Endothelial cell of umbilical vein (primary cell): ENCODE measurements at regions not wholly inside any gene's neighbourhood (a gene's known extent, or its start where the extent isn't known, plus 50 kb on each side); places are given as distances from the start of the nearest gene placed in this dataset.

Experiments used
- BruUV-seq: library from RNA; stranded (reverse); fragments of 400-500 nt; replicated peaks from 2 replicates; lab custom pipeline; 2021; lab: Mats Ljungman, UMichigan
- CTCF ChIA-PET: fragments of 300-600, 350-600 bp; sonication (Branson Sonifier 250); formaldehyde crosslinking; loops from one replicate; lab custom pipeline; 2021; ENCODE audit warnings: antibody characterized with exemption, inconsistent platforms; lab: Charles Lee
- POLR2A ChIA-PET: fragments of 300-600, 350-600 bp; sonication (Branson Sonifier 250); formaldehyde crosslinking; loops from one replicate; lab custom pipeline; 2021; ENCODE audit warnings: antibody characterized with exemption, inconsistent platforms; lab: Charles Lee
- DNase-seq: peaks from one replicate; pipeline ENCODE4 v3.0.0-alpha.2; 2011; ENCODE audit warnings: low read depth, low spot score
- FAIRE-seq: peaks from 2 replicates; lab custom pipeline; 2011; peaks lifted over from hg19 to GRCh38; lab: Jason Lieb, UNC
- H2AFZ ChIP-seq: 2 replicates; pipeline ENCODE4 v1.6.0; 2012; ENCODE audit warnings: low read depth, low read length, control low read depth, inconsistent platforms
- H3K27ac ChIP-seq: 2 replicates; pipeline ENCODE4 v1.5.1; 2011; ENCODE audit warnings: low read depth, mild to moderate bottlenecking, control low read depth, low read length, moderate library complexity; ENCODE audit not compliant: insufficient read depth
- H3K27me3 ChIP-seq, 2 experiments: 2 replicates each; pipeline versions ENCODE4 v1.6.0 to v1.6.1; 2011; ENCODE audit warnings: low read length in 2 of 2, mixed read lengths in 1 of 2; ENCODE audit not compliant: control insufficient read depth in 2 of 2, insufficient read depth in 2 of 2
- H3K36me3 ChIP-seq, 2 experiments: 2 replicates in 1 of 2; 3 replicates in 1 of 2; pipeline ENCODE4 v1.5.1; 2011; ENCODE audit warnings: low read length in 2 of 2, mild to moderate bottlenecking in 1 of 2, moderate library complexity in 1 of 2; ENCODE audit not compliant: control insufficient read depth in 2 of 2, insufficient read depth in 2 of 2; ENCODE audit errors: extremely low read depth in 1 of 2
- H3K4me1 ChIP-seq: 3 replicates; pipeline ENCODE4 v1.5.1; 2011; ENCODE audit warnings: mild to moderate bottlenecking, low read length; ENCODE audit not compliant: control insufficient read depth, insufficient read depth; ENCODE audit errors: extremely low read depth
- H3K4me2 ChIP-seq: 2 replicates; pipeline ENCODE4 v1.6.1; 2011; ENCODE audit warnings: low read length, control low read depth, mixed read lengths; ENCODE audit not compliant: insufficient read depth
- H3K4me3 ChIP-seq, 3 experiments: fragments of 200-600 bp in 1 of 3; sonication (generic), shearing (Covaris generic) in 1 of 3; replicated peaks in 1 of 3; 2 replicates each; pipeline ENCODE4 v1.5.1; 2011 to 2016; ENCODE audit warnings: control low read depth in 3 of 3, low read length in 3 of 3, mild to moderate bottlenecking in 2 of 3, inconsistent platforms in 1 of 3, low read depth in 1 of 3, moderate library complexity in 1 of 3; ENCODE audit not compliant: insufficient read depth in 1 of 3
- H3K79me2 ChIP-seq: 2 replicates; pipeline ENCODE4 v1.6.0; 2012; ENCODE audit warnings: low read length, inconsistent platforms; ENCODE audit not compliant: control insufficient read depth, insufficient read depth
- H3K9ac ChIP-seq: replicated peaks from 2 replicates; pipeline ENCODE3; 2011; ENCODE audit warnings: low read length, control low read depth; ENCODE audit not compliant: insufficient read depth; ENCODE audit errors: extremely low read depth
- H3K9me1 ChIP-seq: replicated peaks from 3 replicates; pipeline ENCODE4 v1.6.0; 2011; ENCODE audit warnings: mild to moderate bottlenecking, low read length; ENCODE audit not compliant: control insufficient read depth, insufficient read depth; ENCODE audit errors: extremely low read depth
- H3K9me3 ChIP-seq: replicated peaks from 2 replicates; pipeline ENCODE4 v1.5.1; 2012; ENCODE audit warnings: low read length, inconsistent platforms; ENCODE audit not compliant: control insufficient read depth, insufficient read depth
- H4K20me1 ChIP-seq: replicated peaks from 2 replicates; pipeline ENCODE3; 2011; ENCODE audit warnings: mild to moderate bottlenecking, low read length; ENCODE audit not compliant: control insufficient read depth, insufficient read depth; ENCODE audit errors: extremely low read depth
- CTCF ChIP-seq, 2 donors: IDR thresholded peaks; 1 replicate in 1 of 2; 2 replicates in 1 of 2; pipeline ENCODE4 v1.5.1; 2011; ENCODE audit warnings: low read length in 2 of 2, mild to moderate bottlenecking in 2 of 2, moderate library complexity in 2 of 2, control low read depth in 1 of 2, inconsistent platforms in 1 of 2, low read depth in 1 of 2; ENCODE audit not compliant: insufficient read depth in 1 of 2; ENCODE audit errors: extremely low read depth in 1 of 2
- EZH2 ChIP-seq: IDR thresholded peaks from 2 replicates; pipeline ENCODE4 v1.6.1; 2012; ENCODE audit warnings: borderline replicate concordance, low read depth, mild to moderate bottlenecking, moderate library complexity, low read length, inconsistent platforms; ENCODE audit not compliant: severe bottlenecking
- FOS ChIP-seq: IDR thresholded peaks from 2 replicates; pipeline ENCODE4 v1.6.1; 2011; ENCODE audit warnings: mild to moderate bottlenecking, low read length, moderate library complexity, borderline replicate concordance; ENCODE audit not compliant: insufficient read depth
- GATA2 ChIP-seq: IDR thresholded peaks from 2 replicates; pipeline ENCODE4 v1.7.0; 2011; ENCODE audit warnings: low read depth, mild to moderate bottlenecking, moderate library complexity, mixed read lengths, low read length; ENCODE audit not compliant: insufficient read length, insufficient read depth
- JUN ChIP-seq: IDR thresholded peaks from 2 replicates; pipeline ENCODE4 v1.6.1; 2011; ENCODE audit warnings: borderline replicate concordance, low read depth; ENCODE audit not compliant: insufficient read length, insufficient read depth
- MYC ChIP-seq: IDR thresholded peaks from one replicate; pipeline ENCODE4 v1.6.1; 2011; ENCODE audit warnings: mild to moderate bottlenecking, low read depth, low read length
- POLR2A ChIP-seq: IDR thresholded peaks from 2 replicates; pipeline ENCODE4 v1.6.1; 2012; ENCODE audit warnings: low read depth, mild to moderate bottlenecking, control low read depth, low read length
- POLR2AphosphoS5 ChIP-seq: IDR thresholded peaks from 2 replicates; pipeline ENCODE4 v1.6.1; 2012; ENCODE audit warnings: low read depth, mild to moderate bottlenecking, control low read depth, low read length, moderate library complexity; ENCODE audit not compliant: insufficient read depth
- dilution Hi-C: fragments of 300-500 bp; cut with MboI; formaldehyde crosslinking; loops from one replicate; pipeline ENCODE4 v1.15.0; 2019; ENCODE audit warnings: low sequenced_read_pairs; ENCODE audit not compliant: extremely low pct_ligation_motif_present
- intact Hi-C: fragments of 100-400 bp; cut with micrococcal nuclease; formaldehyde crosslinking; loops from one replicate; pipeline ENCODE4 v1.10.0; 2022
- TF ChIP-seq, protein P1 (sequence below): IDR thresholded peaks from 2 replicates; pipeline ENCODE4 v1.6.1; 2011; ENCODE audit not compliant: insufficient read depth, insufficient read length

- H3K4me2 ChIP-seq = no peak overlapping the region
- POLR2A ChIA-PET = no interaction called here
- no peaks in the 10 kb centered on the region for H4K20me1 ChIP-seq
- CTCF ChIA-PET = interaction anchor here (1.2 kb wide), 1 partner anchor 16 kb away, joined by 3 read pairs; no protein-coding TSS in a partner anchor
- H3K36me3 ChIP-seq = no peaks in the 10 kb centered on the region
- H3K4me1 ChIP-seq = no peaks in the 10 kb centered on the region
- H3K9me3 ChIP-seq = no peaks in the 10 kb centered on the region
- no peak overlapping the region for H3K27ac ChIP-seq
- no peak overlapping the region for H3K9ac ChIP-seq
- no TSS peak for BruUV-seq
- TF ChIP-seq FOS (no peak), POLR2AphosphoS5 (no peak), CTCF (IDR thresholded peaks at IDR 0.05; ENCODE audit: extremely low read depth in 1 of 2, insufficient read depth in 1 of 2, low read depth in 1 of 2, low read length in 2 of 2) (no peak), MYC (no peak), GATA2 (no peak), JUN (no peak), EZH2 (no peak), POLR2A (no peak)
- TF ChIP-seq, protein P1, sequence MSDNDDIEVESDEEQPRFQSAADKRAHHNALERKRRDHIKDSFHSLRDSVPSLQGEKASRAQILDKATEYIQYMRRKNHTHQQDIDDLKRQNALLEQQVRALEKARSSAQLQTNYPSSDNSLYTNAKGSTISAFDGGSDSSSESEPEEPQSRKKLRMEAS = no peak
- intact Hi-C loops (no loop called here), dilution Hi-C loops (no loop called here)
- FAIRE-seq (no peak), DNase-seq (no peak)
- no peaks in the 10 kb centered on the region for H3K79me2 ChIP-seq
- H3K9me1 ChIP-seq = no peaks in the 10 kb centered on the region
- no peak overlapping the region for H3K4me3 ChIP-seq
- no peaks in the 10 kb centered on the region for H3K27me3 ChIP-seq
- H2AFZ ChIP-seq = no peak overlapping the region
Observed at GRCh38 chr2:217095511-217096205, 235.8 kb upstream of the TNP1 start.
